GM21528 (cell line): ENCODE measurements at regions not wholly inside any gene's neighbourhood (a gene's known extent, or its start where the extent isn't known, plus 50 kb on each side); places are given as distances from the start of the nearest gene placed in this dataset.
"Not testable (repeated sequence)": the region's sequence is repeated elsewhere in the genome, so short reads cannot be mapped to it uniquely, and the experiment has no call there.

Source experiments
- ATAC-seq: cut with Tn5 transposase; IDR thresholded peaks from one replicate; pipeline ENCODE4 v1.9.1; 2021; ENCODE audit warnings: mild to moderate bottlenecking, moderate library complexity; ENCODE audit not compliant: unreplicated experiment, low FRiP score

GRCh38 chr16:60204181-60204580, 1470.1 kb upstream of the GOT2 start:
- ATAC-seq, result no peak

- no peak for ATAC-seq
Measured at GRCh38 chr16:60203525-60204124, 1469.5 kb upstream of the GOT2 start.

- ATAC-seq, result not testable (repeated sequence)
Measured at GRCh38 chr16:60200729-60201128, 1466.6 kb upstream of the GOT2 start.

GRCh38 chr16:60200161-60200560, 1466.0 kb upstream of the GOT2 start:
- no peak for ATAC-seq

- ATAC-seq, result no peak
Measured at GRCh38 chr16:60199150-60199549, 1465.0 kb upstream of the GOT2 start.

- no peak for ATAC-seq
Measured at GRCh38 chr16:60181536-60181935, 1447.4 kb upstream of the GOT2 start.

GRCh38 chr16:60180609-60181008, 1446.5 kb upstream of the GOT2 start:
- ATAC-seq, result no peak

GRCh38 chr16:60170196-60170595, 1436.1 kb upstream of the GOT2 start:
- ATAC-seq, result no peak

- ATAC-seq, result no peak
Measured at GRCh38 chr16:60166111-60166510, 1432.0 kb upstream of the GOT2 start.

- ATAC-seq, result no peak
Measured at GRCh38 chr16:60151987-60152386, 1417.9 kb upstream of the GOT2 start.

- ATAC-seq, result no peak
Measured at GRCh38 chr16:60150907-60151306, 1416.8 kb upstream of the GOT2 start.

GRCh38 chr16:60143348-60143705, 1409.2 kb upstream of the GOT2 start:
- ATAC-seq, result no peak

- no peak for ATAC-seq
Measured at GRCh38 chr16:60142619-60143347, 1408.7 kb upstream of the GOT2 start.

GRCh38 chr16:60137891-60138290, 1403.8 kb upstream of the GOT2 start:
- no peak for ATAC-seq

- no peak for ATAC-seq
Measured at GRCh38 chr16:60127196-60127595, 1393.1 kb upstream of the GOT2 start.

GRCh38 chr16:60126115-60126514, 1392.0 kb upstream of the GOT2 start:
- not testable (repeated sequence) for ATAC-seq

- ATAC-seq, result no peak
Measured at GRCh38 chr16:60123392-60124023, 1389.4 kb upstream of the GOT2 start.

- no peak for ATAC-seq
Measured at GRCh38 chr16:60120586-60120985, 1386.5 kb upstream of the GOT2 start.

GRCh38 chr16:60110531-60110930, 1376.4 kb upstream of the GOT2 start:
- no peak for ATAC-seq

- no peak for ATAC-seq
Measured at GRCh38 chr16:60107871-60108270, 1373.8 kb upstream of the GOT2 start.

GRCh38 chr16:60107437-60107836, 1373.3 kb upstream of the GOT2 start:
- no peak for ATAC-seq

- ATAC-seq, result no peak
Measured at GRCh38 chr16:60100371-60100770, 1366.3 kb upstream of the GOT2 start.
